ENCODE measurements at regions not wholly inside any gene's neighbourhood (a gene's known extent, or its start where the extent isn't known, plus 50 kb on each side); places are given as distances from the start of the nearest gene placed in this dataset.

DNA sequence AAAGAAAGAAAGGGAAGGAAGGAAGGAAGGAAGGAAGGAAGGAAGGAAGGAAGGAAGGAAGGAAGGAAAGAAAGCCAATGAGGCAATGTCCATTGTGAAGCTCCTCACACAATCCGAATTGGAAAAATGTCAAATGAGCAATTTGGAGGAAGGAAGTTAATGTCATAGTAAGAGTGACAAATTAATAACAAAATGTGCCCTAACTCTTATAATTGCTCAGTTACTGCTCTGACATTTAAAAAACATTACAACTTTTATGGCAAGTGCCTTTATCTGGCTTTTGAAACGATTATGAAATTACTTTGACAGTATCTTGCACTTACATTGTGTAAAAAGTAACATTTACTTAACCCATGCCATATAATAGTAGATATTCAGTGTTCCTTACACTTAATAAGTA, 96.5 kb upstream of the EFHC2 start (continued):
- TF ChIP-seq, protein P1, sequence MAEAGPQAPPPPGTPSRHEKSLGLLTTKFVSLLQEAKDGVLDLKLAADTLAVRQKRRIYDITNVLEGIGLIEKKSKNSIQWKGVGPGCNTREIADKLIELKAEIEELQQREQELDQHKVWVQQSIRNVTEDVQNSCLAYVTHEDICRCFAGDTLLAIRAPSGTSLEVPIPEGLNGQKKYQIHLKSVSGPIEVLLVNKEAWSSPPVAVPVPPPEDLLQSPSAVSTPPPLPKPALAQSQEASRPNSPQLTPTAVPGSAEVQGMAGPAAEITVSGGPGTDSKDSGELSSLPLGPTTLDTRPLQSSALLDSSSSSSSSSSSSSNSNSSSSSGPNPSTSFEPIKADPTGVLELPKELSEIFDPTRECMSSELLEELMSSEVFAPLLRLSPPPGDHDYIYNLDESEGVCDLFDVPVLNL (IDR thresholded peaks at IDR 0.05; ENCODE audit: low read depth, low read length): no peak
- TF ChIP-seq IKZF1 (conservative IDR thresholded peaks at IDR 0.05): no peak
- TF ChIP-seq SMAD5 (IDR thresholded peaks at IDR 0.05; ENCODE audit: low read depth): no peak
- TF ChIP-seq FOXM1 (IDR thresholded peaks at IDR 0.05; ENCODE audit: low read depth, low read length): no peak

DNA sequence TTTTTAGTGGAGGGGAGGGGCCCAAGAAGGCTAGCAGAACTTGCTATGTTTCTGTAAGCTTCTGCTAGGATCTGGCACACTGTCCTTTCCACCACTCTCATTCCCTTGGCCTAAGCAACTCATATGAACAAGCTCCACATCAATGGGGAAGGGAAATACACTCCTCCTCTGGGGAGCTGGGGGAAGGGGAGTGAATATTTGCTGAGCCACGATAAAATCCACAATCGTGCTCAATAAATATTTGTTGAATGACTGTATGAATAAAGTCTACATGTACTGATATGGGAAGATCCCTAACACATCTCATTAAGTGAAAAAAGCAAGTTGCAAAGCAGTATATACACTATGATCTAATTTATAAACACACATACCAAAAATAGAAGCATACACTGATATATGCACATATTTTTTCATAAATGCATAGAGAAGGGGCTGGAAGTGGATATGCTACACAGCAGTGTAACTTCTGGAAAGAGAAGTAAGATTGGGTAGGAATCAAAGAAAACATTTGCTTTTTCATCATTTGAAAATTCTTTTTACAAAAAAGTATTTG, 95.8 kb upstream of the EFHC2 start:
- no peak overlapping the region for H3K4me3 ChIP-seq
- H3K4me1 ChIP-seq (ENCODE audit: control insufficient read depth, insufficient read depth, low read length): no peaks in the 10 kb centered on the region
- BruUV-seq (replicated peaks): no TSS peak
- CTCF ChIA-PET: no interaction called here
- ATAC-seq: no peak
- intact Hi-C loops (cut with micrococcal nuclease; ENCODE audit: unreplicated experiment) (no loop called here), in situ Hi-C loops (cut with MboI) (no loop called here)
- H3K36me3 ChIP-seq (ENCODE audit: control insufficient read depth in 2 of 2, insufficient read depth in 2 of 2, low read length in 1 of 2): no peaks in the 10 kb centered on the region
- no peak for DNase-seq (ENCODE audit: low read depth, low spot score)
- no peak overlapping the region for H2AFZ ChIP-seq (ENCODE audit: control insufficient read depth, low read depth, low read length)
- no peaks in the 10 kb centered on the region for H3K79me2 ChIP-seq (ENCODE audit: control insufficient read depth, insufficient read depth, low read length)
- H3K9me3 ChIP-seq (replicated peaks; ENCODE audit: control insufficient read depth, insufficient read depth, low read length): no peaks in the 10 kb centered on the region
- TF ChIP-seq, protein P2, sequence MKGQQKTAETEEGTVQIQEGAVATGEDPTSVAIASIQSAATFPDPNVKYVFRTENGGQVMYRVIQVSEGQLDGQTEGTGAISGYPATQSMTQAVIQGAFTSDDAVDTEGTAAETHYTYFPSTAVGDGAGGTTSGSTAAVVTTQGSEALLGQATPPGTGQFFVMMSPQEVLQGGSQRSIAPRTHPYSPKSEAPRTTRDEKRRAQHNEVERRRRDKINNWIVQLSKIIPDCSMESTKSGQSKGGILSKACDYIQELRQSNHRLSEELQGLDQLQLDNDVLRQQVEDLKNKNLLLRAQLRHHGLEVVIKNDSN (IDR thresholded peaks at IDR 0.05; ENCODE audit: borderline replicate concordance, extremely low read length, insufficient read depth, low read depth, low read length): no peak
- TF ChIP-seq, protein P3, sequence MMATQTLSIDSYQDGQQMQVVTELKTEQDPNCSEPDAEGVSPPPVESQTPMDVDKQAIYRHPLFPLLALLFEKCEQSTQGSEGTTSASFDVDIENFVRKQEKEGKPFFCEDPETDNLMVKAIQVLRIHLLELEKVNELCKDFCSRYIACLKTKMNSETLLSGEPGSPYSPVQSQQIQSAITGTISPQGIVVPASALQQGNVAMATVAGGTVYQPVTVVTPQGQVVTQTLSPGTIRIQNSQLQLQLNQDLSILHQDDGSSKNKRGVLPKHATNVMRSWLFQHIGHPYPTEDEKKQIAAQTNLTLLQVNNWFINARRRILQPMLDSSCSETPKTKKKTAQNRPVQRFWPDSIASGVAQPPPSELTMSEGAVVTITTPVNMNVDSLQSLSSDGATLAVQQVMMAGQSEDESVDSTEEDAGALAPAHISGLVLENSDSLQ (IDR thresholded peaks at IDR 0.05): no peak
- TF ChIP-seq NFIC (IDR thresholded peaks at IDR 0.05; ENCODE audit: low read depth, low read length): no peak
- no peak for TF ChIP-seq BCL11A (IDR thresholded peaks at IDR 0.05; ENCODE audit: low read depth, low read length)
- TF ChIP-seq JUNB (IDR thresholded peaks at IDR 0.05): no peak
- no peak for TF ChIP-seq WRNIP1 (IDR thresholded peaks at IDR 0.05; ENCODE audit: borderline replicate concordance, low read depth, low read length)
- SMC1A ChIA-PET (ENCODE audit: uncharacterized antibody, unreplicated experiment): no interaction called here
- H3K4me2 ChIP-seq (ENCODE audit: control insufficient read depth, insufficient read depth): no peak overlapping the region
- FAIRE-seq: no peak
- 4% methylated on average over 2 of the region's 2 CpGs for whole genome bisulfite sequencing (ENCODE audit: insufficient coverage, insufficient replicate concordance, low lambda C conversion rate, missing lambda C conversion rate)
- H4K20me1 ChIP-seq (ENCODE audit: control insufficient read depth, insufficient read depth): no peaks in the 10 kb centered on the region
- H3K27ac ChIP-seq (ENCODE audit: control insufficient read depth, insufficient read depth): no peak overlapping the region
- no peaks in the 10 kb centered on the region for H3K27me3 ChIP-seq (replicated peaks in 1 of 2; ENCODE audit: control insufficient read depth in 2 of 2, insufficient read depth in 2 of 2, low read length in 1 of 2)
- POLR2A ChIA-PET: no interaction called here
- H3K9ac ChIP-seq (ENCODE audit: control insufficient read depth, insufficient read depth, low read length): no peak overlapping the region
- RAD21 ChIA-PET (ENCODE audit: unreplicated experiment): no interaction called here
